ENCODE measurements at regions not wholly inside any gene's neighbourhood (a gene's known extent, or its start where the extent isn't known, plus 50 kb on each side); places are given as distances from the start of the nearest gene placed in this dataset.
A peak's percentile ranks its signal among the peaks of the same experiment; 100 is the strongest.

GRCh38 chr15:31433091-31433490 is 106.5 kb downstream of the KLF13 start:
- CTCF ChIA-PET = interaction anchor here (1.0 to 12.7 kb wide), 10 partner anchors 10 to 304 kb away, joined by 3 to 251 read pairs (median 6); no protein-coding TSS in a partner anchor
- TF ChIP-seq, protein P1, sequence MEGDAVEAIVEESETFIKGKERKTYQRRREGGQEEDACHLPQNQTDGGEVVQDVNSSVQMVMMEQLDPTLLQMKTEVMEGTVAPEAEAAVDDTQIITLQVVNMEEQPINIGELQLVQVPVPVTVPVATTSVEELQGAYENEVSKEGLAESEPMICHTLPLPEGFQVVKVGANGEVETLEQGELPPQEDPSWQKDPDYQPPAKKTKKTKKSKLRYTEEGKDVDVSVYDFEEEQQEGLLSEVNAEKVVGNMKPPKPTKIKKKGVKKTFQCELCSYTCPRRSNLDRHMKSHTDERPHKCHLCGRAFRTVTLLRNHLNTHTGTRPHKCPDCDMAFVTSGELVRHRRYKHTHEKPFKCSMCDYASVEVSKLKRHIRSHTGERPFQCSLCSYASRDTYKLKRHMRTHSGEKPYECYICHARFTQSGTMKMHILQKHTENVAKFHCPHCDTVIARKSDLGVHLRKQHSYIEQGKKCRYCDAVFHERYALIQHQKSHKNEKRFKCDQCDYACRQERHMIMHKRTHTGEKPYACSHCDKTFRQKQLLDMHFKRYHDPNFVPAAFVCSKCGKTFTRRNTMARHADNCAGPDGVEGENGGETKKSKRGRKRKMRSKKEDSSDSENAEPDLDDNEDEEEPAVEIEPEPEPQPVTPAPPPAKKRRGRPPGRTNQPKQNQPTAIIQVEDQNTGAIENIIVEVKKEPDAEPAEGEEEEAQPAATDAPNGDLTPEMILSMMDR (IDR thresholded peaks at IDR 0.05; ENCODE audit: control extremely low read depth, extremely low read depth, low read depth, missing control alignments) = no peak
- POLR2A ChIA-PET = no interaction called here
- DNase-seq (ENCODE audit: extremely low spot score) = no peak

DNA sequence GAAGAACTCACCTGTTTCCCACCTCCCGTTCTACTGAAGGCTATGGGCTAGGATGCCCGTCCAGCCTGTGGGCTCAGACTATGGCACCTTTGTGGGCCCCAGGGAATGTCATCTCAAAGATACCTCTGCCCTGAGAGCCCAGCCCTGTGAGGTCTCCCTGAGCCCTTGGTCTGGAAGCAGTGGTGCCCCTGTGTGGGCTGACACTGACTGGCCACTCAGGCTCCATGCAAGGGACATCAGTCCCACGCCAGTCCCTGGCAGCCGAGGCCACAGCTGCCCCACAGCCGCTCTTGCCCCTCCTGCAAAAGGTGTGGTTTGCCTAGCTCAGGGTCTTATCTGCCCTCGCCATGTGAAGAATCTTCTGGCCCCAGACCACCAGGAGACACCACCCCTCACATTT is 106.9 kb downstream of the KLF13 start:
- TF ChIP-seq, protein P1 (IDR thresholded peaks at IDR 0.05; ENCODE audit: control extremely low read depth, extremely low read depth, low read depth, missing control alignments) = no peak
- DNase-seq (ENCODE audit: extremely low spot score) = no peak
- ChIA-PET CTCF (interaction anchor here (1.0 to 12.7 kb wide), 14 partner anchors 10 to 304 kb away, joined by 3 to 251 read pairs (median 8); no protein-coding TSS in a partner anchor), POLR2A (no interaction called here)

DNA sequence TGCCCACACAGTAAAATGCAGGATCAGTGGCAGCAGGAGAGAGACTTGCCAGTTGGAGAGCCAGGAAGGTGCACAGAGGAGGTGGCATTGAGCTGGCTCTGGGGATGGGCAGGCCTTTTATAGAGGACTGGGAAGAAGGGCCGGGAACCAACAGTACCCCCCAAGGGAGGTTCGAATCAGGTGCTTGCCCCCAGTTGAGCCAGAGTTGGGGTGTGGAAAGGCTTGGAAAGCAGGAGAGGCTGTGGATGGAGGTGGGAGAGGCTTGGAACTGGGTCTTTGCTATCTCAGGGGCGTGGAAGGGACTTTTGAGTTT is 107.6 kb downstream of the KLF13 start:
- DNase-seq (ENCODE audit: extremely low spot score) = no peak
- CTCF ChIA-PET = interaction anchor here (0.6 to 12.7 kb wide), 39 partner anchors 9 to 784 kb away, joined by 3 to 251 read pairs (median 5); partner anchors contain the start of genes FAN1 and KLF13

GRCh38 chr15:31434588-31435260 is 108.1 kb downstream of the KLF13 start:
- DNase-seq (ENCODE audit: extremely low spot score) = peak; percentile 80
- CTCF ChIA-PET = interaction anchor here (0.6 to 12.7 kb wide), 55 partner anchors 9 to 784 kb away, joined by 3 to 251 read pairs (median 4); partner anchors contain the start of genes FAN1 and KLF13
- TF ChIP-seq, protein P1 (IDR thresholded peaks at IDR 0.05; ENCODE audit: control extremely low read depth, extremely low read depth, low read depth, missing control alignments) = no peak
- POLR2A ChIA-PET = interaction anchor here (0.5 to 1.1 kb wide), 6 partner anchors 23 to 240 kb away, joined by 3 to 9 read pairs (median 5); no protein-coding TSS in a partner anchor

More for the DNA sequence above, 107.6 kb downstream of the KLF13 start:
- POLR2A ChIA-PET = interaction anchor here (0.5 to 0.9 kb wide), 4 partner anchors 23 to 240 kb away, joined by 5 to 9 read pairs (median 6); no protein-coding TSS in a partner anchor
- TF ChIP-seq, protein P1 (IDR thresholded peaks at IDR 0.05; ENCODE audit: control extremely low read depth, extremely low read depth, low read depth, missing control alignments) = no peak

DNA sequence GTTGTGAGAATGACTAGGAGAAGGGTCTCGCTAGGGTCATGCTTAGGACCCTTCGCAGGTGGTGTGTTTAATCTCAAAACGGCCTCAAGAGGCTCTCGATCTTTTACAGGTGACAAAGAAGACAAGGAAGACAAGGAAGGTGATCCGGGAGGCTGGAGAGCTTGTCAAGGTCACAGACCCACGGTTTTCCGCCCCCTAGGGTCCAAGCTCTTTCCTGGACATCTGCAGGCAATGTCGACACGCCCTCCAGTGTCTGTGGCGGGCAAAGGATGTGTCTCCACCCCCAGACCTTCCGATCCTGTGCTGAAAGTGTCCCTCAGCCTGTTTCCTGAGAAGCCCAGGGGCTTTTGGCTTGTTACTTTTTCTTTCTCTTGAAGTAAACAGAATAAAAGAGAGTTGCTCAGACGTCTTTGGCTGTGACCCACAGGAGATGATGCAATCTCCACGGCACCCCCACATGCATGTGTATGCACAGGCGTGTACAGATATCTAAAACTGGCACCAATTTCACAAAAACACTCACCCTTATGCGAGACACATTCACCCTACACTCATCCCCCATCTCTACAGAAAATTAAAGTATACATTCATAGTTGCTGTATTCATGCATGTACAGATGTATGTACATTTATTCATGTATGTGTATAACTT is 108.8 kb downstream of the KLF13 start:
- POLR2A ChIA-PET = interaction anchor here (1.0 to 1.1 kb wide), 2 partner anchors 40 to 83 kb away, joined by 3 read pairs; no protein-coding TSS in a partner anchor
- TF ChIP-seq, protein P1 (IDR thresholded peaks at IDR 0.05; ENCODE audit: control extremely low read depth, extremely low read depth, low read depth, missing control alignments) = peak; percentile 91
- DNase-seq (ENCODE audit: extremely low spot score) = peak; percentile 84
- CTCF ChIA-PET = interaction anchor here (0.7 to 12.7 kb wide), 52 partner anchors 8 to 785 kb away, joined by 3 to 251 read pairs (median 4); partner anchors contain the start of genes FAN1 and KLF13

DNA sequence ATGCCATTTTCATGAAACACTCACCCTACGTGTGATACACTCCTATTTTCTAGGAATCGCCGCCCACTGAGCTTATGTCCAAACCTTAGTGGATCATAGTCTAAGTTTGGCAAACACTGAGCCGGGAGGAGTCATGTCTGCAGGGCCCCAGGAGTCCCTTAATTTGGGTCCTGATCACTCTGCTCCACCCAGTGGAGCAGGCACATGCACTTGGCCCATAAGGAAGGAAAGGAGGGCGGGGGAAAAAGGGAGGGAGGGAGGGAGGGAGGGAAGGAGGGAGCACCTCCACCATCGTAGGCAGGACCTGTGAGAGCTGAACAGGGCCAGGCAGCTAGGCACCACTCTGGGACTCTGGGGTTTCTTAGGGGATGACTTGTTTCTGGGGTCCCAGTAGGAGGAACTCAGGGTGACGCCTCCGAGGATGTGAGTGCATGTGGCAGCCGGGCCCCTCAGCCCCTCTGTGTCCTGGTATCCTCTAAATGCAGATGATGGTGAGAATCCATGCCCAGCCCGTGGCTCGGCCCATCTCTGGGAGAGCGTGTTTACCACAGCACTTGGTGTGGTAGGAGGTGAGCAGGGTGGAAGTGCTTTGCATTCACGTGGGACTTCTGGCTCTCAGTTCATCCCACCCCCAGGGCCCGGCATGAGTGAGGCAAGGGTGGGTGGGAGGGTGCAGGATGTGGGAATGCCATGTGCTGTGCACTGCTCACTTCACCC is 109.4 kb downstream of the KLF13 start:
- TF ChIP-seq, protein P1 (IDR thresholded peaks at IDR 0.05; ENCODE audit: control extremely low read depth, extremely low read depth, low read depth, missing control alignments) = no peak
- DNase-seq (ENCODE audit: extremely low spot score) = no peak
- ChIA-PET CTCF (interaction anchor here (1.0 to 12.7 kb wide), 28 partner anchors 7 to 236 kb away, joined by 3 to 251 read pairs (median 6); partner anchors contain the start of gene KLF13), POLR2A (interaction anchor here (1.0 to 1.1 kb wide), 2 partner anchors 39 to 84 kb away, joined by 3 read pairs; no protein-coding TSS in a partner anchor)

All from GM10248 (cell line).